CD14-positive monocyte (primary cell): ENCODE measurements at regions not wholly inside any gene's neighbourhood (a gene's known extent, or its start where the extent isn't known, plus 50 kb on each side); places are given as distances from the start of the nearest gene placed in this dataset.

Experiments
- DNase-seq, 3 donors: peaks; one replicate each; pipeline ENCODE4 v3.0.0-alpha.2; 2011 to 2022
- H2AFZ ChIP-seq: 2 replicates; pipeline ENCODE4 v1.6.0; 2012; ENCODE audit warnings: mild to moderate bottlenecking, low read depth, low read length, inconsistent platforms; ENCODE audit not compliant: insufficient read depth, poor library complexity, severe bottlenecking
- H3K27ac ChIP-seq, 2 donors: 1 replicate in 1 of 2; 2 replicates in 1 of 2; pipeline ENCODE4 v1.5.1; 2012 to 2013; ENCODE audit warnings: low read length in 2 of 2, control low read depth in 1 of 2, inconsistent platforms in 1 of 2, low read depth in 1 of 2, mild to moderate bottlenecking in 1 of 2
- H3K27me3 ChIP-seq, 2 donors: one replicate each; pipeline versions ENCODE4 v1.6.0 to v1.6.1; 2011 to 2013; ENCODE audit warnings: low read length in 2 of 2; ENCODE audit not compliant: control insufficient read depth in 2 of 2, insufficient read depth in 2 of 2
- H3K36me3 ChIP-seq, 2 donors: replicated peaks in 1 of 2; 1 replicate in 1 of 2; 2 replicates in 1 of 2; pipeline versions ENCODE4 v1.5.1 to v1.6.1; 2012 to 2013; ENCODE audit warnings: low read length in 2 of 2, control low read depth in 1 of 2, inconsistent platforms in 1 of 2, mild to moderate bottlenecking in 1 of 2; ENCODE audit not compliant: insufficient read depth in 2 of 2, control insufficient read depth in 1 of 2
- H3K4me1 ChIP-seq, 2 donors: 1 replicate in 1 of 2; 2 replicates in 1 of 2; pipeline versions ENCODE4 v1.5.1 to v1.6.1; 2012 to 2013; ENCODE audit warnings: low read length in 2 of 2, control low read depth in 1 of 2, inconsistent platforms in 1 of 2, mild to moderate bottlenecking in 1 of 2, moderate library complexity in 1 of 2; ENCODE audit not compliant: insufficient read depth in 2 of 2, control insufficient read depth in 1 of 2
- H3K4me2 ChIP-seq: replicated peaks from 2 replicates; pipeline ENCODE3; 2012; ENCODE audit warnings: low read length, moderate library complexity, mild to moderate bottlenecking; ENCODE audit not compliant: poor library complexity, severe bottlenecking; ENCODE audit errors: extremely low read depth
- H3K4me3 ChIP-seq, 3 experiments: fragments of 200-600 bp in 1 of 3; sonication (generic) in 1 of 3; replicated peaks in 1 of 3; 1 replicate in 2 of 3; 2 replicates in 1 of 3; pipeline ENCODE4 v1.5.1; 2011 to 2013; ENCODE audit warnings: low read length in 3 of 3, mild to moderate bottlenecking in 3 of 3, control low read depth in 2 of 3, low read depth in 2 of 3, inconsistent platforms in 1 of 3, moderate library complexity in 1 of 3
- H3K79me2 ChIP-seq: 2 replicates; pipeline ENCODE4 v1.6.0; 2012; ENCODE audit warnings: mild to moderate bottlenecking, control low read depth, inconsistent platforms, low read length, moderate library complexity; ENCODE audit not compliant: insufficient read depth
- H3K9ac ChIP-seq: 2 replicates; pipeline ENCODE4 v1.6.0; 2017; ENCODE audit warnings: low read length, mild to moderate bottlenecking; ENCODE audit not compliant: insufficient read depth, poor library complexity, severe bottlenecking
- H3K9me3 ChIP-seq, 2 donors: replicated peaks in 1 of 2; 1 replicate in 1 of 2; 2 replicates in 1 of 2; pipeline versions ENCODE4 v1.5.1 to v1.6.1; 2012 to 2013; ENCODE audit warnings: low read length in 2 of 2, control low read depth in 1 of 2; ENCODE audit not compliant: control insufficient read depth in 1 of 2, insufficient read depth in 1 of 2
- H4K20me1 ChIP-seq: 2 replicates; pipeline ENCODE4 v1.6.0; 2012; ENCODE audit warnings: mild to moderate bottlenecking, low read length, control low read depth, moderate library complexity; ENCODE audit not compliant: insufficient read depth
- H3K27ac Mint-ChIP-seq, 7 donors: one replicate each; pipeline ENCODE4 v1.8.0; 2020; ENCODE audit warnings: mild to moderate bottlenecking in 7 of 7, mixed read lengths in 7 of 7, moderate library complexity in 6 of 7, inconsistent platforms in 2 of 7
- H3K27me3 Mint-ChIP-seq, 3 donors: one replicate each; pipeline ENCODE4 v1.8.0; 2021 to 2022; ENCODE audit warnings: low read depth in 3 of 3, mild to moderate bottlenecking in 3 of 3, mixed read lengths in 3 of 3, moderate library complexity in 3 of 3, inconsistent platforms in 1 of 3
- H3K36me3 Mint-ChIP-seq, 2 donors: one replicate each; pipeline ENCODE4 v1.8.0; 2020; ENCODE audit warnings: mixed read lengths in 2 of 2, inconsistent platforms in 1 of 2, mild to moderate bottlenecking in 1 of 2
- H3K4me1 Mint-ChIP-seq: one replicate; pipeline ENCODE4 v1.8.0; 2020; ENCODE audit warnings: mild to moderate bottlenecking, mixed read lengths
- H3K4me3 Mint-ChIP-seq, 2 donors: one replicate each; pipeline ENCODE4 v1.8.0; 2020; ENCODE audit warnings: mild to moderate bottlenecking in 2 of 2, mixed read lengths in 2 of 2, moderate library complexity in 1 of 2
- H3K9me3 Mint-ChIP-seq, 7 donors: one replicate each; pipeline ENCODE4 v1.8.0; 2020 to 2022; ENCODE audit warnings: mixed read lengths in 7 of 7, mild to moderate bottlenecking in 6 of 7, moderate library complexity in 6 of 7, inconsistent platforms in 2 of 7
- WGBS: methylation state at CpG from one replicate; pipeline ENCODE4 v1.1.5; 2013; ENCODE audit warnings: missing lambda C conversion rate; ENCODE audit not compliant: insufficient coverage; 5-methylcytosine and 5-hydroxymethylcytosine counted together
- intact Hi-C, 2 donors: fragments of 100-400 bp; cut with micrococcal nuclease; formaldehyde crosslinking; loops; one replicate each; pipeline versions ENCODE4 v1.15.0 to v1.15.1; 2023
- TF ChIP-seq, protein P1 (sequence below): fragments of 200-600 bp; IDR thresholded peaks from one replicate; pipeline ENCODE4 v1.8.0; 2022; ENCODE audit warnings: antibody characterized with exemption, mild to moderate bottlenecking

DNA sequence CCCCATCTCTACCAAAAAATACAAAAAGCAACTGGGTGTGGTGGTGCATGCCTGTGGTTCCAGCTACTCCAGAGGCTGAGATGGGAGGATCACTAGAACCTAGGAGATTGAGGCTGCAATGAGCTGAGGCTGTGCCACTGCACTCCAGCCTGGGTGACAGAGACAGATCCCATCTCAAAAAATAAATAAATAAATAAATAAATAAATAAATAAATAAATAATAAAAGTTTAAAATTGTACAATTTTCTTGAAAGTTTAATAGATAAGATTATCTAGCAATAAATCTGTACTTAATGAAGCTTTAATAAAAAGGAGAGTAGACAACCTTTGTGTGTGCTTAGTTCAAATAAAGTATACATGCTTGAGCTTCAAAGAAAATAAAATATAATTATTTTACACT is 310.0 kb upstream of the LRIG3 start:
- H3K9me3 Mint-ChIP-seq, result peaks cover 0 to 23% (median 14%) of the 10 kb centered on the region in 7 donors
- H3K27me3 Mint-ChIP-seq, result no peaks in the 10 kb centered on the region
- peaks cover 0 to 9% of the 10 kb centered on the region in 2 donors for H3K9me3 ChIP-seq
- no peaks in the 10 kb centered on the region for H3K36me3 ChIP-seq
- H3K36me3 Mint-ChIP-seq, result no peaks in the 10 kb centered on the region
- no peak overlapping the region for H3K4me2 ChIP-seq
- no peak for DNase-seq
- H3K27me3 ChIP-seq, result no peaks in the 10 kb centered on the region
- H3K4me1 Mint-ChIP-seq, result no peaks in the 10 kb centered on the region
- H3K27ac Mint-ChIP-seq, result no peak overlapping the region
- H3K79me2 ChIP-seq, result no peaks in the 10 kb centered on the region
- H3K9ac ChIP-seq, result no peak overlapping the region
- no peak overlapping the region for H3K4me3 ChIP-seq
- H2AFZ ChIP-seq, result no peak overlapping the region
- intact Hi-C loops, result no loop called here
- H3K4me1 ChIP-seq, result no peaks in the 10 kb centered on the region
- H3K27ac ChIP-seq, result no peak overlapping the region
- TF ChIP-seq, protein P1, sequence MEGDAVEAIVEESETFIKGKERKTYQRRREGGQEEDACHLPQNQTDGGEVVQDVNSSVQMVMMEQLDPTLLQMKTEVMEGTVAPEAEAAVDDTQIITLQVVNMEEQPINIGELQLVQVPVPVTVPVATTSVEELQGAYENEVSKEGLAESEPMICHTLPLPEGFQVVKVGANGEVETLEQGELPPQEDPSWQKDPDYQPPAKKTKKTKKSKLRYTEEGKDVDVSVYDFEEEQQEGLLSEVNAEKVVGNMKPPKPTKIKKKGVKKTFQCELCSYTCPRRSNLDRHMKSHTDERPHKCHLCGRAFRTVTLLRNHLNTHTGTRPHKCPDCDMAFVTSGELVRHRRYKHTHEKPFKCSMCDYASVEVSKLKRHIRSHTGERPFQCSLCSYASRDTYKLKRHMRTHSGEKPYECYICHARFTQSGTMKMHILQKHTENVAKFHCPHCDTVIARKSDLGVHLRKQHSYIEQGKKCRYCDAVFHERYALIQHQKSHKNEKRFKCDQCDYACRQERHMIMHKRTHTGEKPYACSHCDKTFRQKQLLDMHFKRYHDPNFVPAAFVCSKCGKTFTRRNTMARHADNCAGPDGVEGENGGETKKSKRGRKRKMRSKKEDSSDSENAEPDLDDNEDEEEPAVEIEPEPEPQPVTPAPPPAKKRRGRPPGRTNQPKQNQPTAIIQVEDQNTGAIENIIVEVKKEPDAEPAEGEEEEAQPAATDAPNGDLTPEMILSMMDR, result no peak
- H3K4me3 Mint-ChIP-seq, result no peak overlapping the region
- H4K20me1 ChIP-seq, result no peaks in the 10 kb centered on the region

DNA sequence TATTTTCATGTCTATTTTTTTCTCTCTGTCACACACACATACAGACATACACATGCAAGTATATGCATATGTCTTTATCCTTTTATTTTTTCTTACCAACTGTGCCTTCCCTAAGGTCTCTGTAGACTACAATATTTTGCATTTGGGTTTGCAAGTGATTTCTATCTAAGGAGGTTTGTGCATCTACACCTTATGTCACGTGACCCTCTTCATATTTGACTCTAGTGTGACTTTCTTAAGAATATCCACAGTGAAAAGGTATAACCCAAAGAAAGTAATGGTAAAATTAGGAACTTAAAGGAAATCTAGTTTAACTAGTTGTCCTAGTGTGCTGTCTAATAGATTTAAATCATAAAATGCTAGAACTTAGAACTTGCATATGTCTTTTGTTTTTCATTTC is 298.8 kb upstream of the LRIG3 start:
- Histone ChIP-seq H3K36me3 (no peaks in the 10 kb centered on the region), H3K27ac (no peak overlapping the region), H3K9me3 (no peaks in the 10 kb centered on the region), H3K9ac (no peak overlapping the region), H3K27me3 (no peaks in the 10 kb centered on the region), H2AFZ (no peak overlapping the region), H3K4me2 (no peak overlapping the region), H3K4me1 (no peaks in the 10 kb centered on the region), H4K20me1 (no peaks in the 10 kb centered on the region), H3K79me2 (no peaks in the 10 kb centered on the region), H3K4me3 (no peak overlapping the region)
- TF ChIP-seq, protein P1, result no peak
- no peak overlapping the region for H3K27ac Mint-ChIP-seq
- H3K27me3 Mint-ChIP-seq, result peaks cover 0 to 2% (median 0%) of the 10 kb centered on the region in 3 donors
- intact Hi-C loops, result no loop called here
- WGBS, result no CpG with 5 or more reads among the region's 1 CpG
- H3K9me3 Mint-ChIP-seq, result peaks cover 0 to 5% (median 1%) of the 10 kb centered on the region in 7 donors
- no peak for DNase-seq
- H3K4me1 Mint-ChIP-seq, result no peaks in the 10 kb centered on the region
- no peaks in the 10 kb centered on the region for H3K36me3 Mint-ChIP-seq
- no peak overlapping the region for H3K4me3 Mint-ChIP-seq
